ENCODE measurements at regions not wholly inside any gene's neighbourhood (a gene's known extent, or its start where the extent isn't known, plus 50 kb on each side); places are given as distances from the start of the nearest gene placed in this dataset.
"Not testable (repeated sequence)": the region's sequence is repeated elsewhere in the genome, so short reads cannot be mapped to it uniquely, and the experiment has no call there.

DNA sequence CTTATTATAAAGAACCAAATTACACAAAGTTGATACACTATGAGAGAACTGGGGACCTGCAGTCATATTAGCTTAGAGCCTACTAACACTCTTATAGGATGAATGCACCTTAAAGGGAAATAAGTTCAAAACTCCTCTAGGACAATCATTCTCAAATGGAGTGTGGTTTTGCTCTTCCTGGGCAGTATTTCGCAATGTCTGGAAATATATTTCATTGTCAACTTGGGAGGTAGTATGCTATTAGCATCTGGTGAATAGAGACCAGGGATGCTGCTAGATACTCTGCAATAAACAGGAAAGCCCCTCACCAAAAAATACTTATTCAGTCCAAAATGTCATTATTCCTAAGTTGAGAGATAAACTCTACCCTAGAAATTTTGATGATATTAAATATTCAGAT lies 451.4 kb upstream of the ARPP21 start:
- no peak for DNase-seq

DNA sequence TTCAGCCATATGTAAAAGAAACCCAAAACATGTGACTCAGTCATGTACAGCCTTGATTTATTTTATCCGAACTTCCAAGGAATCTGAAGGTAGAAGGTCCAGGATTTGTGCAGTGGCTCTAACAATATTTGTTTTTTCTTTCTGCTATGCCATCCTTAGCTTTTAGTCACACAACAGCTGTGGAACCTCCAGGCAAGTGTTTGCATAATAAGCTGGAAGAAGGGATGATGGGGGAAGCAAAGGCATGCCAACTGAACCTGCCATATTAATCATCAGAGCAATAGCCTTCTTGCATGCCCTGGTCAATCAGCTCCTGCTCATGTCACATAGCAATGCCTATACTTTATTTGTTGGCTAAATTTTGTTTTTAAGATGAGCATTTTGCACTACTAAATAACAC lies 444.7 kb upstream of the ARPP21 start:
- DNase-seq = peak; percentile 13

DNA sequence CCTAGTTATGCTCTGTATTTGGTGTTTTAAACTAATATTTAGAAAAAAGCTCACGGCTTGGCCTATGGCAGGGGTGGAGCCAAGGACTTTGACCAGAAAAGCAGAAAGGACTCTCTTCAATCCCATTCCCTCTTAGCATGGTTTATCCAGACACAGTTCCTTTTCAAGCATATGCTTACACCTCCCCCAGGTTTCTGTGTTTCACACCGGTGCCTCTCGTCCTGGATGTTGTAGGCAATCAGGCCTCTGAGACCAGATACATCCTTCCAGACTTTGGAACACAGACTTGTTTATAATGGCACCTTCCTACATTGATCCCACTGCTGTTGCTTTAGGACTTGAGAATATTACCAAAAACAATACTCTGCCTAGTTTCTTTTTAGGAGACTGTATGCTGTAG lies 440.5 kb upstream of the ARPP21 start:
- DNase-seq = no peak

DNA sequence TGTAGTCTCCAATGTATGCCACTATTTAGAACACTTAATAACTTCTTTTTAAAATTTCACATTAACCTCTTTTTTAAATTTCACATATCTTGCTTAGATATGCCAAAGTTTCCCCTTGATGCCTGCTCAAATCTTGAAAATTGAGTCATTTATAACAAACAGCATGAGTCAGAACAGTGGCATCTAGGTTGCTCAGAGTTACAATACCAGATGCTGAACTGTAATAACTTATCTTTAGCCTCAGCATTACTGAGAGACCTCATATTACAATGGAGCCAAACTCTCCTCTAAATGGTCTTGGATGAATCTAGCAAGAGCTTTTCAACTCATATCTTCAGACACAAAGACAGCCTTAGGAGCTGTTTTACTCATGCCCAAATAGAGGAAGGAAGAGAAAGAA lies 439.3 kb upstream of the ARPP21 start:
- peak; percentile 7 for DNase-seq

DNA sequence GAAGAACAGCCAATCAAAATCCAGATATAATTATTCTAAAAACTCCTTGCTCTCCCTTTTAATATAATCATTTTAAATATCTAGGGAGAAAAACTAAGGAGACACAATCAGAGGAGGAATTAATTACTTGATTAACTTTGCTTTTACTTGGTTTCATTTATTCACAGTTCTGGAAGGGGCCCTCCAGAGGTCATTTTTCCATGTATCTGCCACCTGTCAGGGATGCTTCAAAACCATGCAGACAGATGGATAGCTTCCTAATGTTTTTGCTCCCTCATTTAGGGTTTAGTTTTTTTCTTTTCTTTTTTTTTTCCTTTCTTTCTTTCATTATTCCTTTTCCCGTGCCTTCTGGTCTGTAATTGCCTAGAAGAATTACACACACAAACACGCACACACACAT lies 438.1 kb upstream of the ARPP21 start:
- no peak for DNase-seq

DNA sequence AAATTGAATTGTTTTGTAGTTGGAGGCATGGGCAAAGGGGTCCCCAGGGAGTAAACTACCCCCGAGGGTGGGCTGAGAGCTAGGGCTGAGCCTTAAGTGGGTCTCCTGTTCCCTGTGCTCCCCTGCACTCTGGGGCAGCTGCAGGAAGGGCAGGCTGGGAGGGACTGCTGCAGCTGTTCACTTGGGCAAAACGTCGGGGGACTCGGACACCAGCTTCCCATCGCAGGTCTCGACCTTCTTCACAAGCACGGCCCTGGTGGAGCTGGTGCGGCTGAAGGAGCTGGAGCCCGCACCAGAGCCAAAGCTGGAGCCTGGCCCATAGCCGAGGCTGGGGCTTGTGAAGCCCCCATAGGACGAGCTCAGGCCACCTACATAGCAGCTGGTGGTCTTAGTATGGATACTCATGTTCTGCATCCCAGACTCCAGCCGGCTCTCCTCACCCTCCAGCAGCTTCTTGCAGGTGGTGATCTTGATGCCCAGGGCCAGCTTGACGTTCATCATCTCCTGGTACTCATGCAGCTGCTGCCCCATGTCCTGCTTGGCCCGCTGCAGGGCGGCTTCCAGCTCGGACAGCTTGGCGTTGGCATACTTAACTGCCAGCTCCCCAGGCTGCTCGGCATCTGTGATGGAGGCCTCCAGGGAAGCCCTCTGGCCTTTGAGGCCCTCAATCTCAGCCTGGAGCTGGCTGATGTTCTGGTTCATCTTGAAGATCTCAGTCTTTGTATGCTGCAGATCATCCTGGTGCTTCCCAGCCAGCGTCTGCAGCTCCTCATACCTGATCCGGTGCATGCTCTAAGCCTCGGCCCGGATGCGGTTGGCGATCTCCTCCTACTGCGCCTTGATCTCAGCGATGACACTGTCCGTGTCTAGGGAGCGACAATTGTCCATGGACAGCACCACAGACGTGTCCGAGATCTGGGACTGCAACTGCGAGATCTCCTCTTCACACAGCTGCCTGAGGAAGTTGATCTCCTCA lies 423.5 kb upstream of the ARPP21 start:
- DNase-seq = no peak

DNA sequence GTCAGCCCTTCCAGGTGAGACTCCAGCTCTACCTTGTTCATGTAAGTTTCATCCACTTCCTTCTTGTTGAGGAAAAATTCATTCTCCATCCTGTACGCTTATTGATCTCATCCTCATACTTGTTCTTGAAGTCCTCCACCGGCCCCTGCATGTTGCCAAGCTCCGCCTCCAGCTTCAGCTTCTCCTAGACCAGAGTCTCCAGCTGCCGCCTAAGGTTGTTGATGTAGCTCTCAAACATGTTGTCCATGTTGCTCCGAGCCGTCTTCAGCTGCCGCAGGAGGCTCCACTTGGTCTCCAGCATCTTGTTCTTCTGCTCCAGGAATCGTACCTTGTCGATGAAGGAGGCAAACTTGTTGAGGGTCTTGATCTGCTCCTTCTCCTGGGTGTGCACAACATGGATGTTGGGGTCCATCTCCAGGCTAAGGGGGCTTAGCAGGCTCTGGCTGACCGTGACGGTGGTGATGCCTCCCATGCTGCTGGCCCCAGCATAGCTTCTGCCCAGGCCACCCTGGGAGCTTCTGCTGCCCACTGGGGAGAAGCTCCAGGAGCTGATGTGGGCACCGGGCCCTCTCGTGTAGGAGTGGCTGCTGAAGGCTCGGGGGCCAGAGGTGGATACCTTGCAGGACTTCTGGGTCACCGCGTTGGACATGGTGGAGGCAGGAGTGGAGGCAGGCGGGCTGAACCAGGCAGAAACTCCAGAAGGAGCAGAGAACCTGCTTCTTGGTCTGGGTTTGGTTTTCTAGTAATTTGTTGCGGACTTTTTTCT lies 422.6 kb upstream of the ARPP21 start:
- DNase-seq = no peak

DNA sequence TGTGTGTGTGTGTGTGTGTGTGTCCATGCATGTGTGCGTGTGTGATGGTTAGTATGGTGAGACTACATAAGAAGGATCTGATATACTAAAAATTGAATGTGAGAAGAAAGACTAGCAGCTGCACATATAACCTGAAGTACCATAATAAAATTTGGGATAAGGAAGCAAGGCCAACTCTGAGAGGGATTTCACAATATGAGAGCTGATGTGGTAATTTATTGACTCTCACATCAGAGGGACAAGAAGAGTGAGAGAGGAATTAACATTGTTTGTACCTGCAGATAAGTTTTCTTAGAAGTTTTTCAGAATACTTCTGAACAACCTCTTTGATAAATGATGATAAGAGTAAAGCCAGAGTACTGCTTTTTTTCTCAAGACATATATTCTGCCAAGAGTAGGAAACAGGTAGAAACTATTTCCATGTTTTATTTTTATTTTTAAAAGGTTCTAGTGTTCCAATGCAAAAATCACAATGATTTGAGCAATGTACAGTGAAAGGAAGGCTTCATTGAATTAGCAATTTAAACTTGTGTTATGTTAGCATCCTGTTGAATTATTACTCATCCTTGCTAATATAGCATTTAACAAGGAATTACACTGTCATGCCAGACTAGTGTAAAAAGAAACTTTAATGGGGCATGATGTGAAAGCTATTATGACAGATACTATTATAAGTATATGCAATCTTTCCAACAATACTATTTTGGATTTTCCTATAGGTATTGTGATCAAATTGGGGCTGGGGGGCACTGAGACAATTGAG lies 415.5 kb upstream of the ARPP21 start:
- no peak for DNase-seq

DNA sequence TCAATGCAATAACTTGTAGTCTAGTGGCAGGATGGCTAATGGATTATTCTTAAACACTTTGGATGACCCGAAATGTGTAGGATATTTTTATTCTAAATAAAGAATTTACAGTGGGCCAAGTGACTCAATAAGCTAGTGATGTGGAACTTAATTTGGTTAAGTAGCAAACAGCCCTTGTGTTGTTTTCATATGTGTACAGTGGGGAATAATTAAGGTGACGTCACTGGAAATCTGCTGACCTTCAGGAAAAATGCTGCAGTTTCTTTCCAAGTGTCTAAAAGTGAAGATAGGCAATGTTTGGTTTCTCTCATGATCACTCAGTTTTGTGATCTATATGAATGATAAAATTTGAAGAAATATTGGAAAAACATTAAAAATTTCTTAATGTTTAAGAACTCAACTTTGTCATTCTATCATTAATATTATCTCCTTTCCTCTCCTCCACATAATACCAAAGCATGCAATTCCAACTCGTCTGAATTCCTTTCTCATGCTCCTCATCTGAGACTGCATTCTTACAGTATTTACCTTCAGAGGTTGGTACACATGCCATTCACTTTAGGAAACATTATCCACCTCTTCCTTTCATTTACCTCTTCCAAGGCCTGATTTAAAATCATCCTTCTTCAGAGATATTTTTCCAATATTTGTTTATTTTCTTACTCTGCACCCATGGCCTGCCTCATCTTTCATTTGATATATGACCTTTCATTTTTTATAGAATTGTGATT lies 414.6 kb upstream of the ARPP21 start:
- peak; percentile 8 for DNase-seq

DNA sequence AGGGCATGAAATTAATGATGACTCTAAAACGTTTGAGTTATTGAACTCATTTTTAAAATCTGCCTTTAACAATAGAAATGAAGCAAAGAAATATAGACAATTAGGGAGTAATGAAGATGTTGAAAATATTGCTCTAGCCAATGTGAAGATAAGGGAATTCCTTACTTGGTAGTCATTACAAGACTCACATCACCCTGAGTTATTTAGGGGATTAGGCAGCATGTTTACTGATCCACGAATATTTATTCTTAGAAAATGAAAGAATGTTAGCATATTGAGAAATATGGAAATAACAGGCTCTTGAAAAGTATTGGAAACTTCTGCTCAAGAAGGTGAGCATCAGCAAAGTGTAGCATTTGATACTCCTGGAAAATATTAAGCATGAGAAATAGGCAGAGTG lies 398.1 kb upstream of the ARPP21 start:
- DNase-seq = no peak

DNA sequence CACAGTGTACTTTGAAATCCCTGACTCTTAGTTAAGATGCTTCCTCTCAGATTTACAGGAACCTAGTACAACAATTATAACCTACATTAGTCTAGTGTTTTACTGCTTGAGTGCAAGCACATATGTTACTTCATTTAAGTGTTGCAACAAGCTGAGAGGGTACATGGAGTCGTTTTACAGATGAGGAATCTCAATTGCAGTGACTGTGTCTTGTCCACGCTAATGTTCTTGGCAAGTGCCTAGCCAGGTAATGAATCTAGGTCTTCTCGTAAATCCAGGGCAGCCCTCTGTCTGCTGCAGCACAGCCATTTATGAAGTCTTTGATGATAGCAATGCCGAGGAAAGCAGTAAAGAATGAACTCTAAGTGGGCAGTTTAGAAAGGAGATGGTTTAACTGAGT lies 384.4 kb upstream of the ARPP21 start:
- DNase-seq = peak; percentile 18

DNA sequence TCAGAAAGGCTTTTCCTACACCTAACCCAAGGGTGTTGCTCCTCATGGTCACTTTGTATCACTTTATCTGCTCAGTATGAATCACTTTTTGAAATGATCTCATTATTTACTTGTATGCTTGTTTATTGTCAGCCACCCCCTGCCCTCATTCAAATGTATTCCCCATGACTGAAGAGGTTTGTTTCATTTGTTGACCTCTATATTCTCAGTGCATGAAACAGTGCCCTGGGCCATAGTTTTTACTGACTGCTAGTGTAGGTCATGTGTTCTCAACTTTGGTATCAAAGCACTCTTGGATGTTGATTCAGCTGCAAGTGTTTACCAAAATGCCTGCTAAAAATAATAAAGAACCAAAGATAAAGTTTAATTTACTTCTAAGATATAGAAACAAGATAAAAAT lies 381.7 kb upstream of the ARPP21 start:
- no peak for DNase-seq

DNA sequence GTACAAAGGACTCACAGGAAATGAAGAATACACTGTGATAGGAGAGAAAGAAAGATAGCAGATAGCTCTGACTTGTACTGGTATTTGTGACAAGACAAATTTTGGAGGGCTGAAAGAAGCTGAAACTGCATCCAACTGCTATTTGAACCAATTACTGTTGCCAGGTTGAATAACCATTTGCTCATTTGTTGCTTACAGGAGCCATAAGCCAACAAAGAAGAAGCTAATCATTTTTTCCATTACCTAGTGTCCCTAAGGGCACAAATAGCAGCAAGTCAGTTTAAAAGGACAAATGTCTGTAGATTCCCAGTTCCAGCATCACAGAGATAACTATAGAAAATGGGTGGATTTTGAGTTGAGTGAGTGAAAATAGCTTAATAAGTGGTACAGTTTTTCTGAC lies 376.9 kb upstream of the ARPP21 start:
- no peak for DNase-seq

DNA sequence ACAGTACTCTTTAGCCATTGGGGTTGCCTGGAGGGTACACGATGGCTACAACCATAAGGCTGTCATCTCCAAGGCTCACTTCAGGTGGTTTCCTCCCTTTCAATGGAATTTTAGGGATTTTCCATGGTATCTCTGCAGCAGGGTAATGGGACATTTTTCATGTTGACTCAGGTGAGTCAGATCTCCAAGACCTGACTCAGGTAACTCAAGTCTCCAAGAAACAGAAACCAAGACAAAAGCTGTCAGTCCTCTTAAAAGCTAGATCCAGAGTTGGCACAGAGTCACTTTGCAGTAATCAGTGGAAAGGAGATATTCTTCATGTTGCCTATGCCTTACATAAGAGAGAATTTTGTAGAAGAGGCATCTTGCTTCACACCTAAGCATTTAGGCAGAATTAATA lies 375.8 kb upstream of the ARPP21 start:
- no peak for DNase-seq

DNA sequence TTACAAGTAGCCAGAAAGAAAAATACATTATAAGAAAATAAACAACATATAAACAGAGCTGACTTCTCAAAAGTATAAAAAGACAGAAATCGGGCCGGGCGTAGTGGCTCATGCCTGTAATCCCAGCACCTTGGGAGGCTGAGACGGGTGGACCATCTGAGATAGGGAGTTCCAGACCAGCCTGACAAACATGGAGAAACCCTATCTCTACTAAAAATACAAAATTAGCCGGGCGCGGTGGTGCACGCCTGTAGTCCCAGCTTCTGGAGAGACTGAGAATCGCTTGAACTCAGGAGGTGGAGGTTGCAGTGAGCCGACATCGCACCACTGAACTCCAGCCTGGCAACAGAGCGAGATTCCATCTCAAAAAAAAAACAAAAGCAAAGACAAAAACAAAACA lies 373.3 kb upstream of the ARPP21 start:
- DNase-seq = not testable (repeated sequence)

DNA sequence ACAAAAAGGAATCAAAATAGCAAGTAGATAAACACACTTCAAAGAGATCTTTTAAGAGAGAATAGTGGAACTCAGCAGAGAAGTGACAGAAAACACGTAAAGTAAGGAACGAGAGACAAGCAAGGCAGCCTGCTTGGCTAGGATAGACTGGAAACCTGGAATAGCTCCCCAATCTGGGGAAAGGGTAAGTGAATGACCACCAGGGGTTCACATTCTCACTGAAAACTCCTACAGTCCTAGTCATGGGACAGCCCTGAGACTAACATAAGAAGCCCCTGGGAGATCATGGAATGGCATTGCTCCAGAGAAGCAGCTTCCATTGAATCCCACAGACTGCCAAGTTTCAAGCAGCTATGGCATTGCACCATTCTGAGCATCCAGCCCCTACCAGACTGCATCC lies 363.6 kb upstream of the ARPP21 start:
- no peak for DNase-seq

DNA sequence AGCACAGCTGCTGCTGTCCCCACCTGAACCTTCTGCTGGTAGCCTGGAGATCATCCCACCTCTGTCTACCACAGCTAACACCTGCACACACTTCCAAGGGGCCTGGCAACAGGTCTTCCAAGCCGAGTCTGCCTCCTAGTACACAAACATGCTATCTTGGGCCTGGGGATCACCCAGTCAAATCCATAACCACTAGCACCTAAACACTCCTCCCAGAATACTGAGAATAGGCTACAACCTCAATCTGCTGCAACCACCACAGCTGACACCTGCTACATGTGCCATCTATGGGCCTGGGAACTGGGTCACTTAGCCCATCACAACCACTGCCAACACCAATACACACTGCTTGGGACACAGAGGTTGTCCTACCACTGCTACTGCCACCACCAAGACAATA lies 362.8 kb upstream of the ARPP21 start:
- no peak for DNase-seq

DNA sequence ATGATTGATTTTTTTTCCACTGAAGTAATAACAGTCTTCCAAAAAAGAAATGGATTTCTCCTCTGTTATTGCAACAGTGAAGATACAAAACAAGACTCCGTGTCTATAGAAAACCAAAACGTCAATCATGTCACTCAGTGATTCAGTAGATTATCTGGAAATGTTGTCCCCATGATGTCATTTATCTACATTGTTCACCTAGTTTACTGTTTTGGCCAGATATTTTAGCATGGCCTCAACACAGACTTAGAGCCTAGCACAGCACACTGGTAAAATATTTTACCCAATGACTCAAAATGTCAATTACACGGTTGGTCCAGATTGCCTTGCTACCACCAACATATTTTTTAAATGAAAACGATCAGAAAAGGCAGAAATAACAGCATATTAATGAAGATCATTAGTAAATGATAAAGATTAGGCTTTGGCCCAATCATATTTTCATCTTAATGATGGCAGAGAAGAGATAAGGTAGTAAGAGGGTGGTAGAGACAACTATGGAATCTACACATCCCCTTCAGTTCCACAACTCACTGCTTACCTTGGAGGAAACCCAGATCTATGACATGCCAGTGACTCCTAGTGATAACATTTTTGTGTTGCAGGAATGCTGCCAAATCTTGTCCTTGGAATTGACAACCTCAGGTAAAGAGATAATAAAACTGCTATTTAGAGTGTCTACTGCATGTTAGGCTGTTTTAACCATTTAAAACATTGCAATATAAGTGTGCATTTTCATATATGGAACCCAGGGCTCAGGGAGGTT lies 347.7 kb upstream of the ARPP21 start:
- no peak for DNase-seq

DNA sequence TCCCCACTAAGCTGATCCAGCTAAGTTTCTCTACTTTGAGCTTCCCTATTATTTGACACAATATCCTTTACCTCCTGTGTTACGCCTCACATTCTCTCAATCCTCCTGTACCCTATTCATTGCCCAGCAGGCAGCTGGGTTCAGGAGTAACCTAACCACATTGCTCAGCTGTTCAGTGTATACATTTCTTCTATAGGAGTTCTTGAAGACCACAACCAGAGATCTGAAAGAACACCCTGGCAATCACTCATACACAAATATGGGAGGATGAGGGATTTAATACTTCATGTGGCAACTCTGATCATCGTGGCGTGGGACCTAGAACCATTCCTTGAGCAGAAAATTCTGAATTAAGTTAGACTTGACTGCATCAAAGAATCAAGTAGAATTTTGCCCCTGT lies 346.8 kb upstream of the ARPP21 start:
- no peak for DNase-seq

DNA sequence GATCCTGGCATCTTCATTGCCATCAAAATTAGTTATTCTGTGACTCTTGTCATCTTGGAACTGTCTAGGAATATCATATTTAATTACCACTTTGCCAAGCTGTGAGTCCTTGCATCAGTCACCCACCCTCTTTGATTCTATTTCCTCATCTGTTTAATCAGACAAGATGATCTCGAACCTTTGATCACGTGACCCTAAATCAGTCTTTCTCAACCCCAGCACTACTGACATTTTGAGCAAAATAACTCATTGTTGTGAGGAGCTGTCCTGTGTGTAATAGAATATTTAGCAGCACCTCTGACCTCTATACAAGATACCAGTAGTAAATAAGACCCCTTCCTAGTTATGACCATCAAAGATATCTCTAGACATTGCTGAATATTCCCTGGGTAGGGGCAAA lies 343.4 kb upstream of the ARPP21 start:
- DNase-seq = no peak

DNA sequence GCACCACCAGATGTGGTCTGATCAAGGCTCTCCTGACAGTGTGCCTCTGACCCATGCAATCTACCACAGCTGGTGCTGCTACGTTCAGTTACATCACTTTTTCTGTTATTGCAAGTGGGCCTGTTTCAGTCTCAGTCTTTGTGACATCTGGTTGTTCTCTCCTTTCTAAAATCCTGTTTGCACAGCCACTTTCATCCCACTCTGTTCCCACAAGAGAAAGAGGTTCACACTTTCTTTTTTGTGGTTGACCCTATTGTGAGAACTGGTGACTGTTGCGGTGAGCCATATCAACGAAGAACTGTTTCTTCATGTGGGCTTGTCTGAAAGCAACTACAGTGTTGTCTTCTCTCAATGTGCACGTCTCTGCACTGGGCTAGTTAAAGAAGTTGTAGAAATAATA lies 342.8 kb upstream of the ARPP21 start:
- DNase-seq = no peak
